ENCODE measurements at regions not wholly inside any gene's neighbourhood (a gene's known extent, or its start where the extent isn't known, plus 50 kb on each side); places are given as distances from the start of the nearest gene placed in this dataset.

DNA sequence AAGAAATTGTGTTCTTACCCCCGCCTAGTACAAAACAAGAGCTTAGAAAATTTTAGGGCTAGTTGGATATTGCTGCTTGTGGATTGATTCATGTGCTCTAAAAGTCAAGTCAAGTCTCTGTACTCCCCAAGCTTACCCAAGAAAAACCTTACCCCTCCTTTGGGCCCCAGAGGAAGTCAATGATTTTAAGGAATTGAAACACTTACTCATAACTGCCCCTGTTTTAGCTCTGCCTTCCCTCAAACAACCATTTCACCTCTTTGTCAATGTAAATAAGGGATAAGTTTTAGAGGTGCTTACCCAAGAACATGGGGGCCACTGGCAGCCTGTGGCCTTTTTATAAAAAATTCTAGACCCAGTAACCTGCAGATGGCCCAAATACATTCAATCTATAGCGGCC, 136.6 kb upstream of the RMP24 start:
- no TSS peak for BruUV-seq (replicated peaks)
- ATAC-seq, result peak; percentile 97
- TF ChIP-seq MTA2 (IDR thresholded peaks at IDR 0.05; ENCODE audit: low read depth) (0 out of 2 replicates have a peak, but pooled peaks have one; percentile 61), EP300 (IDR thresholded peaks at IDR 0.05; ENCODE audit: borderline replicate concordance in 1 of 2, control insufficient read depth in 1 of 2, low read depth in 2 of 2, low read length in 2 of 2) (peak; percentile 50 to 83; a peak in 3 of 4 replicates), CTCF (IDR thresholded peaks at IDR 0.05 in 2 of 3, conservative IDR thresholded peaks at IDR 0.05 in 1 of 3; ENCODE audit: control insufficient read depth in 2 of 3, extremely low read depth in 1 of 3, insufficient read depth in 1 of 3, low read depth in 3 of 3, low read length in 3 of 3) (no peak), KAT2A (conservative IDR thresholded peaks at IDR 0.05; ENCODE audit: control insufficient read depth, low read depth, low read length) (no peak), ZBED1 (IDR thresholded peaks at IDR 0.05; ENCODE audit: borderline replicate concordance) (no peak), ZBTB11 (CRISPR knock-in tag; IDR thresholded peaks at IDR 0.05) (no peak), NR2C1 (IDR thresholded peaks at IDR 0.05) (no peak), CREM (IDR thresholded peaks at IDR 0.05; ENCODE audit: low read depth) (peak; percentile 71), RAD21 (IDR thresholded peaks at IDR 0.05; ENCODE audit: insufficient read depth, low read depth, low read length) (peak; percentile 12; the same call in 1 of the 2 replicates), POLR2AphosphoS5 (IDR thresholded peaks at IDR 0.05; ENCODE audit: low read length) (no peak), NFXL1 (IDR thresholded peaks at IDR 0.05; ENCODE audit: borderline replicate concordance) (no peak)
- TF ChIP-seq, protein P1, sequence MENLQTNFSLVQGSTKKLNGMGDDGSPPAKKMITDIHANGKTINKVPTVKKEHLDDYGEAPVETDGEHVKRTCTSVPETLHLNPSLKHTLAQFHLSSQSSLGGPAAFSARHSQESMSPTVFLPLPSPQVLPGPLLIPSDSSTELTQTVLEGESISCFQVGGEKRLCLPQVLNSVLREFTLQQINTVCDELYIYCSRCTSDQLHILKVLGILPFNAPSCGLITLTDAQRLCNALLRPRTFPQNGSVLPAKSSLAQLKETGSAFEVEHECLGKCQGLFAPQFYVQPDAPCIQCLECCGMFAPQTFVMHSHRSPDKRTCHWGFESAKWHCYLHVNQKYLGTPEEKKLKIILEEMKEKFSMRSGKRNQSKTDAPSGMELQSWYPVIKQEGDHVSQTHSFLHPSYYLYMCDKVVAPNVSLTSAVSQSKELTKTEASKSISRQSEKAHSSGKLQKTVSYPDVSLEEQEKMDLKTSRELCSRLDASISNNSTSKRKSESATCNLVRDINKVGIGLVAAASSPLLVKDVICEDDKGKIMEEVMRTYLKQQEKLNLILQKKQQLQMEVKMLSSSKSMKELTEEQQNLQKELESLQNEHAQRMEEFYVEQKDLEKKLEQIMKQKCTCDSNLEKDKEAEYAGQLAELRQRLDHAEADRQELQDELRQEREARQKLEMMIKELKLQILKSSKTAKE (IDR thresholded peaks at IDR 0.05; ENCODE audit: low read depth, poor library complexity, severe bottlenecking), result peak; percentile 25
- TF ChIP-seq, protein P2, sequence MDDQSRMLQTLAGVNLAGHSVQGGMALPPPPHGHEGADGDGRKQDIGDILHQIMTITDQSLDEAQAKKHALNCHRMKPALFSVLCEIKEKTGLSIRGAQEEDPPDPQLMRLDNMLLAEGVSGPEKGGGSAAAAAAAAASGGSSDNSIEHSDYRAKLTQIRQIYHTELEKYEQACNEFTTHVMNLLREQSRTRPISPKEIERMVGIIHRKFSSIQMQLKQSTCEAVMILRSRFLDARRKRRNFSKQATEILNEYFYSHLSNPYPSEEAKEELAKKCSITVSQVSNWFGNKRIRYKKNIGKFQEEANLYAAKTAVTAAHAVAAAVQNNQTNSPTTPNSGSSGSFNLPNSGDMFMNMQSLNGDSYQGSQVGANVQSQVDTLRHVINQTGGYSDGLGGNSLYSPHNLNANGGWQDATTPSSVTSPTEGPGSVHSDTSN (IDR thresholded peaks at IDR 0.05; ENCODE audit: insufficient replicate concordance, low read depth, low read length), result no peak

More for the DNA sequence above, 136.6 kb upstream of the RMP24 start:
- peak overlapping the region; percentile 54 for H3K4me2 ChIP-seq (ENCODE audit: control insufficient read depth, insufficient read depth)
- H3K36me3 ChIP-seq (ENCODE audit: control insufficient read depth in 2 of 2, insufficient read depth in 2 of 2, low read length in 1 of 2), result no peaks in the 10 kb centered on the region
- H3K79me2 ChIP-seq (ENCODE audit: control insufficient read depth, insufficient read depth, low read length), result no peaks in the 10 kb centered on the region
- H2AFZ ChIP-seq (ENCODE audit: control insufficient read depth, low read depth, low read length), result peak overlapping the region; percentile 50; the same call in 1 of the 2 replicates
- in situ Hi-C loops (cut with MboI) (no loop called here), intact Hi-C loops (cut with micrococcal nuclease; ENCODE audit: unreplicated experiment) (no loop called here)
- H3K9ac ChIP-seq (ENCODE audit: control insufficient read depth, insufficient read depth, low read length), result no peak overlapping the region
- FAIRE-seq, result peak; percentile 61
- CTCF ChIA-PET, result interaction anchor here (1.0 to 1.5 kb wide), 3 partner anchors 79 to 606 kb away, joined by 3 to 8 read pairs (median 3); no protein-coding TSS in a partner anchor
- DNase-seq (ENCODE audit: low read depth, low spot score), result peak; percentile 64
- H3K27ac ChIP-seq (ENCODE audit: control insufficient read depth, insufficient read depth), result peak overlapping the region; percentile 64; the same call in 1 of the 2 replicates
- H4K20me1 ChIP-seq (ENCODE audit: control insufficient read depth, insufficient read depth), result no peaks in the 10 kb centered on the region
- H3K4me3 ChIP-seq, result no peak overlapping the region
- RAD21 ChIA-PET (ENCODE audit: unreplicated experiment), result interaction anchor here (0.9 to 1.5 kb wide), 2 partner anchors 136 to 357 kb away, joined by 3 read pairs; partner anchors contain the start of gene RMP24
- H3K4me1 ChIP-seq (ENCODE audit: control insufficient read depth, insufficient read depth, low read length), result peaks cover 18% of the 10 kb centered on the region
- SMC1A ChIA-PET (ENCODE audit: uncharacterized antibody, unreplicated experiment), result interaction anchor here (0.8 to 1.9 kb wide), 8 partner anchors 11 to 449 kb away, joined by 3 to 8 read pairs (median 4); no protein-coding TSS in a partner anchor
- POLR2A ChIA-PET, result interaction anchor here (1.7 kb wide), 1 partner anchor 27 kb away, joined by 5 read pairs; no protein-coding TSS in a partner anchor
- peaks cover 12% of the 10 kb centered on the region for H3K9me3 ChIP-seq (replicated peaks; ENCODE audit: control insufficient read depth, insufficient read depth, low read length)
- WGBS (ENCODE audit: insufficient coverage, insufficient replicate concordance, low lambda C conversion rate, missing lambda C conversion rate), result 41% methylated on average over 2 of the region's 2 CpGs
- H3K27me3 ChIP-seq (replicated peaks in 1 of 2; ENCODE audit: control insufficient read depth in 2 of 2, insufficient read depth in 2 of 2, low read length in 1 of 2), result no peaks in the 10 kb centered on the region
